ENCODE measurements at regions not wholly inside any gene's neighbourhood (a gene's known extent, or its start where the extent isn't known, plus 50 kb on each side); places are given as distances from the start of the nearest gene placed in this dataset.
"Not testable (repeated sequence)": the region's sequence is repeated elsewhere in the genome, so short reads cannot be mapped to it uniquely, and the experiment has no call there.

GRCh38 chrX:20711366-20711765 lies 444.7 kb upstream of the RPS6KA3 start:
- no peak for DNase-seq

GRCh38 chrX:20693078-20693477 lies 426.4 kb upstream of the RPS6KA3 start:
- no peak for DNase-seq

- DNase-seq: no peak
Measured at GRCh38 chrX:20686256-20686655, 419.5 kb upstream of the RPS6KA3 start.

- no peak for DNase-seq
Measured at GRCh38 chrX:20685652-20686051, 418.9 kb upstream of the RPS6KA3 start.

GRCh38 chrX:20681683-20682082 lies 415.0 kb upstream of the RPS6KA3 start:
- DNase-seq: no peak

- DNase-seq: no peak
Measured at GRCh38 chrX:20680998-20681397, 414.3 kb upstream of the RPS6KA3 start.

- DNase-seq: no peak
Measured at GRCh38 chrX:20672476-20672875, 405.8 kb upstream of the RPS6KA3 start.

GRCh38 chrX:20671746-20672145 lies 405.0 kb upstream of the RPS6KA3 start:
- DNase-seq: not testable (repeated sequence)

- DNase-seq: no peak
Measured at GRCh38 chrX:20670611-20671010, 403.9 kb upstream of the RPS6KA3 start.

- no peak for DNase-seq
Measured at GRCh38 chrX:20668550-20668949, 401.8 kb upstream of the RPS6KA3 start.

GRCh38 chrX:20666331-20666730 lies 399.6 kb upstream of the RPS6KA3 start:
- DNase-seq: no peak

- DNase-seq: no peak
Measured at GRCh38 chrX:20665481-20665880, 398.8 kb upstream of the RPS6KA3 start.

GRCh38 chrX:20664774-20665173 lies 398.1 kb upstream of the RPS6KA3 start:
- no peak for DNase-seq

- DNase-seq: no peak
Measured at GRCh38 chrX:20664131-20664530, 397.4 kb upstream of the RPS6KA3 start.

GRCh38 chrX:20663336-20663735 lies 396.6 kb upstream of the RPS6KA3 start:
- DNase-seq: no peak

- no peak for DNase-seq
Measured at GRCh38 chrX:20656721-20657120, 390.0 kb upstream of the RPS6KA3 start.

GRCh38 chrX:20654596-20655106 lies 387.9 kb upstream of the RPS6KA3 start:
- DNase-seq: no peak

- DNase-seq: no peak
Measured at GRCh38 chrX:20653070-20653469, 386.4 kb upstream of the RPS6KA3 start.

GRCh38 chrX:20641954-20642353 lies 375.2 kb upstream of the RPS6KA3 start:
- no peak for DNase-seq

- no peak for DNase-seq
Measured at GRCh38 chrX:20639115-20639514, 372.4 kb upstream of the RPS6KA3 start.

- no peak for DNase-seq
Measured at GRCh38 chrX:20637351-20637750, 370.6 kb upstream of the RPS6KA3 start.

- DNase-seq: no peak
Measured at GRCh38 chrX:20633451-20633850, 366.7 kb upstream of the RPS6KA3 start.

- no peak for DNase-seq
Measured at GRCh38 chrX:20623448-20623847, 356.7 kb upstream of the RPS6KA3 start.

GRCh38 chrX:20620306-20620705 lies 353.6 kb upstream of the RPS6KA3 start:
- no peak for DNase-seq

GRCh38 chrX:20609916-20610415 lies 343.3 kb upstream of the RPS6KA3 start:
- no peak for DNase-seq

- DNase-seq: no peak
Measured at GRCh38 chrX:20606831-20607230, 340.1 kb upstream of the RPS6KA3 start.
